Tibial nerve (tissue), 4 donors: ENCODE measurements at regions not wholly inside any gene's neighbourhood (a gene's known extent, or its start where the extent isn't known, plus 50 kb on each side); places are given as distances from the start of the nearest gene placed in this dataset.

Experiments
- CTCF ChIP-seq, 5 experiments: fragments of 200-600 bp in 3 of 5; fragments of 450-650 bp in 2 of 5; sonication (generic) in 3 of 5; IDR thresholded peaks; one replicate each; pipeline ENCODE4 v1.5.1; 2016 to 2019; ENCODE audit warnings: antibody characterized with exemption in 5 of 5, mild to moderate bottlenecking in 3 of 5, moderate library complexity in 2 of 5
- EP300 ChIP-seq, 2 donors: sonication (generic); formaldehyde crosslinking; IDR thresholded peaks; one replicate each; pipeline ENCODE4 v1.6.1; 2017; ENCODE audit warnings: antibody characterized with exemption in 2 of 2, mild to moderate bottlenecking in 1 of 2
- POLR2A ChIP-seq, 2 donors: fragments of 450-650 bp; IDR thresholded peaks; one replicate each; pipeline ENCODE4 v1.6.1; 2017; ENCODE audit warnings: antibody characterized with exemption in 2 of 2, mild to moderate bottlenecking in 2 of 2, moderate library complexity in 2 of 2

- TF ChIP-seq POLR2A (IDR thresholded peaks at IDR 0.05) (no peak), CTCF (IDR thresholded peaks at IDR 0.05) (no peak), EP300 (IDR thresholded peaks at IDR 0.05) (no peak)
These were observed 289.7 kb downstream of the PCNX1 start for GRCh38 chr14:71196921-71197320.
